NAMALWA (cell line): ENCODE measurements at regions not wholly inside any gene's neighbourhood (a gene's known extent, or its start where the extent isn't known, plus 50 kb on each side); places are given as distances from the start of the nearest gene placed in this dataset.

Experiments used
- DNase-seq: peaks from one replicate; pipeline ENCODE4 v3.0.0-alpha.2; 2015; ENCODE audit warnings: low spot score

- no peak for DNase-seq
Measured at GRCh38 chr2:128982001-128982400, 663.3 kb upstream of the HS6ST1 start.

DNA sequence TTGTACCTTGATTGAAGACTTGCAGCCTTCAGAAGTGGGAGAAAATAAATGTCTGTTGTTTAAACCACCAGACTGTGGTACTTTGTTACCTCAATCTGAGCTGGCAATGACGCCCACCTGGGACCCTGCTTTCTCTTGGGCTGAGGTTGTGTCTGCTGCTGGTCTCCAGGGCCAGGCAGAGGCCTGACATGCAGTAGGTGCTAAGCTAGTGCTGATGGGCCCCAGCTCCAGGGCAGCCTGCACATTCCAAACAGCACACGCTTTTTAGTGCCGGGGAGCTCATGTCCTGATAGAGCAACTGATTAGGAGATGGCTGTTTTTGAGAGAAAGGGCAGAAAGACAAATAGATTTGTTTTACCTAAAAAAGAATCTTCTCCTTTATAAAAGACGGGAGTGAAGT lies 664.0 kb upstream of the HS6ST1 start:
- DNase-seq = no peak

GRCh38 chr2:128983094-128983493 lies 664.4 kb upstream of the HS6ST1 start:
- no peak for DNase-seq

DNA sequence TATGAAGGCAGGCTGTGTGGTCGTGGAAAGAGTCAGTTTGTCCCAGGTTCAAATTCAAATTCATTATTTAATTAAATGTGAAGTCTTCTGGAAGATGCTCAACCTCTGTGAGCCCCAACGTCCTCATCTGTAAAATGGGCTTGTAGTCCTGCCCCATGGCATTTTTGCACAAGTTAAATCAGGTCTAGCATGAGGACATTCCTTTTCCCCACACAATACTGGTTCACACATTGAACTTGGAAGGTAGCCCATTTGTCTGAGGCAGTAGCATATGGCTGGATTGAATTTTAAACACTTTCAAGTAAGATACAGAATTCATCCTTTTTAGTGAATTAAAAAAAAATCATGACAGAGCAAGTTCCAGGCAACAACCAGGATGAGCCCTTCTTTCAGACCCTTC lies 665.4 kb upstream of the HS6ST1 start:
- no peak for DNase-seq

DNA sequence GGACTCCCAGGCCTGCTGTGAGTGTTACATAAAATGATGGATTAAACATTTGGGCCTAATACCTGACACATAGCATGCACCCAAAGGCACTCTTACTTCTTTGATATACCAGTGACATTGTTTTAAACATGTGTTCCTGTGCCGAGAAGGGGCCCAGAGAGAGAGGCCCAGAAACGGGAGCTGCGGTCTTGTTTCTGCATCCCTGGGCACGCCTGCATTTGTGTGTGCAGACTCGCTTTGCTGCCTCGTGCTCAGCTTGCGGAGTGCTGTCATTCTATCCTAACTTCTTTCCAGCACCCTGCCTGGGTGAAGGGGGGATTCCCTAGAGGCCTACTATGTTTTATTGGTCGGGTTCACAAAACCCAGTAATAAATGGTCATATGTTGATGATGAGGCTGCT lies 666.2 kb upstream of the HS6ST1 start:
- DNase-seq = no peak

GRCh38 chr2:128986026-128986715 lies 667.5 kb upstream of the HS6ST1 start:
- DNase-seq = no peak

GRCh38 chr2:128986867-128987268 lies 668.2 kb upstream of the HS6ST1 start:
- DNase-seq = no peak

DNA sequence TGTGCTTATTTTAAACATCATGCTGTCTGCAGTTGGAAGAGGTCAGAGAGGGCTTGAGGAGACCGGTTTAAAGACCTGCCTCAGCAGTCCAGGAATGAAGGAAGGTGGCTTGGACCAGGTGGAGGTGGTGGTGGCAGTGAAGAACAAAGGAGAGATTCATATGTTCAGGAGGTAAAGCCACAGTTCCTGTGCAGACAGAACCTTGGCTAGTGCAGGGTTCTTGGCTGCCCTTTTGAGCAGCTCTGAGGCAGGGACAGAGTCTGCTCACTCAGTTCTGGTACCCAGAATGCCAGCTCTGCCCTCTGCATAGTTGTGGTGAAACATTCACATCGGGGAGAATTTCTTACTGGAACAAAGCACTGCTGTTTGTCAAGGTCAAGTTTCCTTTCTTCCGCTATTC lies 669.7 kb upstream of the HS6ST1 start:
- DNase-seq = no peak

GRCh38 chr2:128988967-128989366 lies 670.3 kb upstream of the HS6ST1 start:
- DNase-seq = no peak

DNA sequence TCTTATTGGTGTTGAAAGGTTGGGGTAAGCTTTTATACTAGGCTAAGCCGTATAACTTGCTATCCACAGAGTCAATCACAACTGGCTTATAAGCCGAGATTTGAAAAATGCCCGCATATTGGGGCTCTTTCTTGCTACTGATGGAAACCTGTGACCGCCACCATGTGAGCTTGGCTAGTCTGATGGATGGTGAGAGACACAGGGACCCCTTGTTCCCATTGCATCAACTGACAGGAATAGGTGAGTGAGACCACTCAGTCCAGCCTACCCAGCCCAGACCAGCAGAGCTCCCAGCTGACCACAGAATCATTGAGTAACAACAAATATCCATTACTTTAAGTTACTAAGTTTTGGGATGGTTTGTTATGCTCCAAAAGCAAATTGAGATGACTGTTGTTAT lies 676.4 kb upstream of the HS6ST1 start:
- no peak for DNase-seq

GRCh38 chr2:128996078-128996477 lies 677.4 kb upstream of the HS6ST1 start:
- no peak for DNase-seq

- DNase-seq = no peak
Measured at GRCh38 chr2:128997166-128997866, 678.6 kb upstream of the HS6ST1 start.

GRCh38 chr2:129001926-129002325 lies 683.3 kb upstream of the HS6ST1 start:
- no peak for DNase-seq

DNA sequence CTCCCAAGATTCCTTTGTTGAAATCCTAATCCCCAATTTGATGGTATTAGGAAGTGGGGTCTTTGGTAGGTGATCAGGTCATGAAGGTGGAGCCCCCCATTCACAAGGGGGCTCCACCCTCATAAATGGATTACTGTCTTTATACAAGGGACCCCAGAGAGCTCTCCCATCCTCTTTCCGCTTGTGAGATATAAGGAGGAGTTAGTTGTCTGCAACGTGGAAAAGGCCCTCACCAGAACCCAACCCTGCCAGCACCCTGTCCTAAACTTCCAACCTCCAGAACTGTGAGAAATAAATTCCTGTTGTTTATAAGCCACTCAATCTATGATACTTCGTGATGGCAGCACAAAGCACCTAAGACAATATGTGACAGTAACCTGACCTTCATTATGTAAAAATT lies 684.1 kb upstream of the HS6ST1 start:
- DNase-seq = no peak

- DNase-seq = no peak
Measured at GRCh38 chr2:129004485-129004884, 685.8 kb upstream of the HS6ST1 start.

DNA sequence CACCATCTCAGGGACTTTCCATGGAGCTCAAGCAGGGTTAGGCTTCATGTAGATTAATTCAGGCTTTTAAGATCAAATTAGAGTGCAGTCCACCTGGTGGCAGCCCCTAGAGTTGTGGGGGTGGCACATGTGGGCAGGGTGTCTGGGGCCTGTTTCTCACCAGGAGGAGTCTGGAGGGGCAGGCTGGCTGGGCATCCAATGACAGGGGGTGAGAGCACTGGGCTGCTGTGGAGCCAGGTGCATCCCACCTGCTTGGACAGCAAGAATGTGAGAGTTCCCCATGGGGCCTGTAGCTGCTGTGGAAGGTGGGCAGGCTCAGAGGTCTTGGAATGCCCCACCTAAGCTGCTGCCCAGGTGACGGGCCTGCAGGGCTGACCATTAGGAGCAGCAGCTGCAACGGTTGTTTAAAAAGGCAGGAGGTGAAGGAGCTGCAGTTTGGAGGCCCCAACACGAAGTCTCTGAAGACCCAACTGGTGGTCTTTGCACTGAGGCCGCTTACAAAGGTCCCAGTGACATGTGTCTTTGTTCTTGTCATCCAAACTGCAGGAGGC lies 686.3 kb upstream of the HS6ST1 start:
- DNase-seq = no peak

DNA sequence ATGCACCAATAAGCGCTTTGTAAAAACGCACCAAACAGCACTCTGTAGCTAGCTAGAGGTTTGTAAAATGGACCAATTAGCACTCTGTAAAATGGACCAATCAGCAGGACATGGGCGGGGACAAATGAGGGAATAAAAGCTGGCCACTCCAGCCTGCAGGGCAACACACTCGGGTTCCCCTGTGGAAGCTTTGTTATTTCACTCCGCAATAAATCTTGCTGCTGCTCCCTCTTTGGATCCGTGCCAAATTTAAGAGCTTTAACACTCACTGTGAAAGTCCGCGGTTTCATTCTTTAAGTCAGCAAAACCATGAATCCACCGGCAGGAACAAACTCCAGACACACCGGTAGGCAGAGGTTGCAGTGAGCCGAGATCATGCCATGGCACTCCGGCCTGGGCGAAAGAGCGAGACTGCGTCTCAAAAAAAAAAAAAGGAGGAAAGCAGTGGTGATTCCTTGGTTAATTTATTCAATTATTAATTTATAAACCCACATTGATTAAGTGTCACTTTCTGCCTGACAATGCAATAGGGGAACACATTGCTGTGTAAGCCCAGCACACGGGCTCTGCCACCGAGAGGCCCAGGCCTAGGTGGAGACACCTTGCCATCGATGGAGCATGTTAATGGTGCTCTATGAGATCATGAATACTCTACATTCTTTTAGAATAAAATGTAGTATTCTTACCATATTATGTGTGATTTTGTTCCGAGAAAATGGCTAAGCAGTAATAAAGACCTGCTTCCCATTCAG lies 687.6 kb upstream of the HS6ST1 start:
- no peak for DNase-seq

GRCh38 chr2:129006901-129007300 lies 688.2 kb upstream of the HS6ST1 start:
- no peak for DNase-seq

GRCh38 chr2:129008055-129008880 lies 689.6 kb upstream of the HS6ST1 start:
- DNase-seq = no peak

DNA sequence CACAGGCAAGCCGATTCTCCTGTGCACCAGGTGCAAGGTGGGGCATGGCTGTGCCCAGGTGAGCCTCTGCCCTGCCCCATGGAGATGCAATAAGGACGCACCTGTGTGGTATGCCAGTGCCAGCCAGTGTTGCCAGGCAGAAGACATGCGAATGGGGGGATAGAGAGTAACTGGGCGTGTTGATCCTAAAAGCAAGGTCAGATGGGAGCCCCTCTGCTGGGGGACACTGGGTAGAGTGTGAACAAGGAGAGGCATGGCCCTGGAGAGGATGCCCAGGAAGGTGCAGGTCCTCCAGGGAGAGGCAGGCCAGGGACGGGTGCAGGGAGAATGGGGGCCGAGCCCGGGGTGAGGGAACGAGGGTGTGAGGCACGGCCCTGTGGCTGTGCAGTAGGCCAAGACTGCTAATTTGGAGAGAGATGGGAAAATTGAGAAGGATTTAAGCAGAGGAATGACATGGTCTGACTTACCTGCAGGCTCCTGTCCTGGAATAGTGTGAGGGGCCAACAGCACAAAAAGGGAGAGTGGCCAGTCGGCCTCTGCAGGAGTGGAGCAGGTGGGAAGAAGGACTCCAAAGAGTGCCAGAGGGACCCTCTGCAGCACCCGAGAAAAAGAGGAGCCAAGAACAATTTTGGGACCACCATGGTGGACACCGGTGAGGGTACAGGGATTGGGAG lies 690.4 kb upstream of the HS6ST1 start:
- DNase-seq = no peak

DNA sequence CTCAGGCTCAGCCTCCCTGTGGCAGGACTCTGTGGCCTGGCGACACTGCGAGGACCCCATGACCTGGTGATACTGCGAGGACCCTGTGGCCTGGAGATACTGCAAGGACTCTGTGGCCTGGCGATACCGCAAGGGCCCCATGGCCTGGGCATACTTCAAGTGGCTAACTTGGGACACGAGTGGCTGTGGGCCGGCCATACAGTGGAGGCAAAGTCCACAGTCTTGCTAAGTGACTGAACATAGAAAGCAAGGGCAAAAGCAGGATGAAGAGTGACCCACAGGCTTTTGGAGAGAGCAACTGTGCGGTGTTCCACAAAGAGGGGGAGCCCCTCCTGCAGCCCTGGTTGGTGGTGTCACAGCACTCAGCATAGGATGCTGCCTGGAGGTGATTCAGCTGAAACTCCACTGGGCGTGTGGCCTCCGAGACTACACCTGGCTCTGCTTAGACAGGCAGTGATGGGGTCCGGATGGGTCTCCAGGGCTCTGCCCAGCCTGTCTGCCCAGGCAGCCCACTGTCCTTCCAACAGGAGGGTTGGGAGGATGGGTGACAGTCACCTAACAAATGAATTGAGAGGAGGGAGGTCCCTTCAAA lies 691.0 kb upstream of the HS6ST1 start:
- no peak for DNase-seq
